ENCODE measurements at regions not wholly inside any gene's neighbourhood (a gene's known extent, or its start where the extent isn't known, plus 50 kb on each side); places are given as distances from the start of the nearest gene placed in this dataset.
"Not testable (repeated sequence)": the region's sequence is repeated elsewhere in the genome, so short reads cannot be mapped to it uniquely, and the experiment has no call there.

DNA sequence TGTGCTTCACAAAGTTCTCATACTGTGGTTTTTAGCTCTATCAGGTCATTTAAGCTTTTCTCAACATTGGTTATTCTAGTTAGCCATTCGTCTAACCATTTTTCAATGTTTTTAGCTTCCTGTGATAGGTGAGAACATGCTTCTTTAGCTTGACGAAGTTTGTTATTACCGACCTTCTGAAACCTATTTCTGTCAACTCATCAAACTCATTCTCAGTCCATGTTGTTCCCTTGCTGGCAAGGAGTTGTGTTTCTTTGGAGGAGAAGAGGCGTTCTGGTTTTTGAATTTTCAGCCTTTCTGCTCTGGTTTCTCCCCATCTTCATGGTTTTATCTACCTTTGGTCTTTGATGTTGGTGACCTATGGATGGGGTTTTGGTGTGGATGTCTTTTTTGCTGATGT lies 120.9 kb downstream of the NFKBIZ start:
- H3K4me3 ChIP-seq (ENCODE audit: low read length), result no peak overlapping the region
- DNase-seq (ENCODE audit: low read depth), result no peak
- no peak for TF ChIP-seq CTCF (conservative IDR thresholded peaks at IDR 0.05; ENCODE audit: low read length)

GRCh38 chr3:101970905-101971304 lies 121.6 kb downstream of the NFKBIZ start:
- no peak for TF ChIP-seq CTCF (conservative IDR thresholded peaks at IDR 0.05; ENCODE audit: low read length)
- H3K4me3 ChIP-seq (ENCODE audit: low read length), result no peak overlapping the region
- DNase-seq (ENCODE audit: low read depth), result no peak

GRCh38 chr3:101972430-101973162 lies 123.3 kb downstream of the NFKBIZ start:
- no peak overlapping the region for H3K4me3 ChIP-seq (ENCODE audit: low read length)
- DNase-seq (ENCODE audit: low read depth), result no peak
- no peak for TF ChIP-seq CTCF (conservative IDR thresholded peaks at IDR 0.05; ENCODE audit: low read length)

GRCh38 chr3:101973163-101973505 lies 123.8 kb downstream of the NFKBIZ start:
- no peak for TF ChIP-seq CTCF (conservative IDR thresholded peaks at IDR 0.05; ENCODE audit: low read length)
- no peak overlapping the region for H3K4me3 ChIP-seq (ENCODE audit: low read length)
- DNase-seq (ENCODE audit: low read depth), result no peak

GRCh38 chr3:101975415-101975814 lies 126.1 kb downstream of the NFKBIZ start:
- DNase-seq (ENCODE audit: low read depth), result not testable (repeated sequence)

DNA sequence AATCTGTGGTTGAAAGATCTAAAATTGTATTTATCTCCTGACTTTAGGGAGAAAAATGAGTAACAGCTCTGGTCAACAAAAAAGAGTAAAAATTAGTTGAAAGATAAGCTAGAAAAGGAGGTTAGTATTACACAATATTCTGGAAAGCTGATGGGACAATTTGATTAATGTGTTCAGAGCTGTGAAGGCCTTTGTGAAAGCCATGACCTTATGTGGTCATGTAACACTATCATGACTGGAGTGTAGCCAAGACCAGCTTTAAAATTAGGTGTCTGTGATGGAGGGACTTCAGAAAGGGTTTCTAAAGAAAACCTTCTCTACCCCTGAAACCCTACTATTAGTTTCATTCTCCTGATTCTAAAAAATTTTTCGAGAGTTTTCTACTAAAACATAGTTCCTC lies 127.2 kb downstream of the NFKBIZ start:
- TF ChIP-seq CTCF (conservative IDR thresholded peaks at IDR 0.05; ENCODE audit: low read length), result no peak
- no peak overlapping the region for H3K4me3 ChIP-seq (ENCODE audit: low read length)
- no peak for DNase-seq (ENCODE audit: low read depth)

More at GRCh38 chr3:101975415-101975814, 126.1 kb downstream of the NFKBIZ start:
- not testable (repeated sequence) for H3K4me3 ChIP-seq (ENCODE audit: low read length)

- no peak for DNase-seq (ENCODE audit: low read depth)
- no peak for TF ChIP-seq CTCF (conservative IDR thresholded peaks at IDR 0.05; ENCODE audit: low read length)
- no peak overlapping the region for H3K4me3 ChIP-seq (ENCODE audit: low read length)
These were observed 129.0 kb downstream of the NFKBIZ start for GRCh38 chr3:101978348-101978747.

Measured in AG10803 (cell line).